ENCODE measurements at regions not wholly inside any gene's neighbourhood (a gene's known extent, or its start where the extent isn't known, plus 50 kb on each side); places are given as distances from the start of the nearest gene placed in this dataset.

- DNase-seq (ENCODE audit: low read depth, low spot score), result no peak
- no peak overlapping the region for H3K4me3 ChIP-seq (ENCODE audit: low read length)
Observed at GRCh38 chr5:58358501-58359178, 101.2 kb downstream of the PLK2 start.

DNA sequence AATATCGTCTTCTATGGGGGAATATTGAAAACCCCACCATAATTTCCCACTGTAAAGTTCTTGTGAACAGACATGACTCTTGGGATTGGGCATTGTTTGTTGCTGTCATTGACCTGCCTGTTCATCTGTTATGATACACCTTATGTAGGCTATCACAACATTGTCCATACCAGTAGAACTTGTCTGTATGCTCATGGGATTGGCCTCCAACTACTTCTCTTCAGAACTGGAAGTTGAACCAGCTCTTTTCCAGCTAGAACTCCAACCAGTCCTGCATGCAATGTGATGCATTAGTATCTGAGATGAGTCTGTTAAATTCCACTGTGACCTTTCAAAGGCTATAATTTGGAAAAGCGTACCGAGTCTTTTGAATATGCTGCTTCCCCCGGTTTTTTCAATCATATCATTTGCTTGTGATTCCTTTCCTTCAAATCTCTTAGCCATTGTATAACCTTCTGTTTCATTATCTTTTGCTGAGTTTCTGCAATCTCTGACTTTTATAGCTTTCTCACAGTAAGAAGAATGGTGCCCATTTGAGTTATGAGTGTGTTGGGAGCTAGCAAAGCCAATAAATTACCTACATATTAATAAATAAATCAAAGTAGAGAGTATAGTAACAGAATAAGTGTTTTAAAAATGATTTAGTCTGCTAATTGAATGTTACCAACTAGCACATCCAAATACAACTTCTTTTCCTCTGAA lies 101.9 kb downstream of the PLK2 start:
- no peak overlapping the region for H3K4me3 ChIP-seq (ENCODE audit: low read length)
- DNase-seq (ENCODE audit: low read depth, low spot score), result no peak

GRCh38 chr5:58357121-58357520 lies 102.8 kb downstream of the PLK2 start:
- no peak overlapping the region for H3K4me3 ChIP-seq (ENCODE audit: low read length)
- no peak for DNase-seq (ENCODE audit: low read depth, low spot score)

- DNase-seq (ENCODE audit: low read depth, low spot score), result no peak
- no peak overlapping the region for H3K4me3 ChIP-seq (ENCODE audit: low read length)
Observed at GRCh38 chr5:58356662-58357061, 103.2 kb downstream of the PLK2 start.

DNA sequence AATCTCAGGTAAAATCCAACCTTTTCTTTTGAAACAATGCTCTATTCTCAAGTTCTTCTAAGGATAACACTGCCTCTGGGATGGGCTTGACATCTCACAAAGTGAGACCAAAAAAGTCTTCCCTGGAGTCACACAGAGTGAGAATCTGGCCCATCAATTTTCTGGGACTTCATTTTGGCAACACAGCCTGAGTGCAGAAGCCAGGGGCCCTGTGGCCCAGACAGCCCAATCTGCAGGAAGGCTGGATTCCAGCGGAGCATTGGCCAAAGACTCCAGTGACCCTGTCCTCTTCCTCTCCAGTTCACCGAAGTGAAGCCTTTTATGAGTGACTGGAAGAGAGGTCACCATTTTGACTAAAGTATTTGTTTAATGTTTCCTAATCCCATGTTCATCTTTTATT lies 105.1 kb downstream of the PLK2 start:
- no peak for DNase-seq (ENCODE audit: low read depth, low spot score)
- H3K4me3 ChIP-seq (ENCODE audit: low read length), result no peak overlapping the region

GRCh38 chr5:58353992-58354391 lies 105.9 kb downstream of the PLK2 start:
- H3K4me3 ChIP-seq (ENCODE audit: low read length), result no peak overlapping the region
- DNase-seq (ENCODE audit: low read depth, low spot score), result no peak

GRCh38 chr5:58351190-58351589 lies 108.7 kb downstream of the PLK2 start:
- DNase-seq (ENCODE audit: low read depth, low spot score), result no peak
- H3K4me3 ChIP-seq (ENCODE audit: low read length), result no peak overlapping the region

GRCh38 chr5:58348996-58349728 lies 110.7 kb downstream of the PLK2 start:
- no peak for DNase-seq (ENCODE audit: low read depth, low spot score)
- no peak overlapping the region for H3K4me3 ChIP-seq (ENCODE audit: low read length)

- no peak for DNase-seq (ENCODE audit: low read depth, low spot score)
- no peak overlapping the region for H3K4me3 ChIP-seq (ENCODE audit: low read length)
Observed at GRCh38 chr5:58346041-58346440, 113.8 kb downstream of the PLK2 start.

- H3K4me3 ChIP-seq (ENCODE audit: low read length), result no peak overlapping the region
- DNase-seq (ENCODE audit: low read depth, low spot score), result no peak
Observed at GRCh38 chr5:58341476-58341875, 118.4 kb downstream of the PLK2 start.

- no peak for DNase-seq (ENCODE audit: low read depth, low spot score)
- H3K4me3 ChIP-seq (ENCODE audit: low read length), result no peak overlapping the region
Observed at GRCh38 chr5:58335518-58335917, 124.4 kb downstream of the PLK2 start.

DNA sequence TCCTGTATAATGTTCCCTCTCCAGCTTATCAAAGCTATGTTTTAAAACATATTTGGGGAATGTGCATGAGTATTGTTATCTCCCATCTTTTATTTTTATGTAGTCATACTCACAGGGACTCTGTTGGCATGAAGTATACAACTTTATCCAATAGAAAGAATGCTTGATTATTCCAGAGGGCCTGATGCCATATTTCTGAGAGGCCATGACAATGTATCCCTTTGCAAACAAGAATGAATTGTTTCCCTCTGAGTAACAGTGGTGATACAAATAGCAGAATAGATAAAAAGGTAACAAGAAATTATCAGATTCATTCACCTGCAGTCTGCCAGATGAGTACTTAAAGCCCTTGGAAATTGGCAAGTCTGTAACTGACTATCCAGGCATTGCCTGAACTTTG lies 125.9 kb downstream of the PLK2 start:
- H3K4me3 ChIP-seq (ENCODE audit: low read length), result no peak overlapping the region

DNA sequence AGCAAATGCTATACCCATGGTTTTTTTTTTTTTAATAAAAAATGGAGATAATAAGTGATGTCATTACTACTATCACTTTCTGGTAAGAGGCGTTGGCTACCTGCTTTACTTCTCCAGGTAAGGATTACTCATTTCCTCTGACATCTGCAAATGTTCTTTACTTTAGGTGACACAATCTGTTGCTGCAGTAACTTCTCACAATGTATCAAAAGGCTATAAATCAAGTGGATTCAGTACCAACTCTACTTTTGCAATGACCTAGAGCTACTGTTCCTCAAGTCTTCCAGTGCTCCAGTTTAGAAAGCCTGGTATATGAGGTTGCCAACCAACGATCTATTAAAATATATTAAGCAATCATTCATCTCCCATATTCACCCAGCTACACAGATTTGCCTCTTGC lies 129.1 kb downstream of the PLK2 start:
- no peak for DNase-seq (ENCODE audit: low read depth, low spot score)
- H3K4me3 ChIP-seq (ENCODE audit: low read length), result no peak overlapping the region

More for the DNA sequence above, 125.9 kb downstream of the PLK2 start:
- DNase-seq (ENCODE audit: low read depth, low spot score), result no peak

GRCh38 chr5:58327289-58327688 lies 132.6 kb downstream of the PLK2 start:
- no peak overlapping the region for H3K4me3 ChIP-seq (ENCODE audit: low read length)
- no peak for DNase-seq (ENCODE audit: low read depth, low spot score)

GRCh38 chr5:58326022-58326421 lies 133.9 kb downstream of the PLK2 start:
- no peak for DNase-seq (ENCODE audit: low read depth, low spot score)
- H3K4me3 ChIP-seq (ENCODE audit: low read length), result no peak overlapping the region

DNA sequence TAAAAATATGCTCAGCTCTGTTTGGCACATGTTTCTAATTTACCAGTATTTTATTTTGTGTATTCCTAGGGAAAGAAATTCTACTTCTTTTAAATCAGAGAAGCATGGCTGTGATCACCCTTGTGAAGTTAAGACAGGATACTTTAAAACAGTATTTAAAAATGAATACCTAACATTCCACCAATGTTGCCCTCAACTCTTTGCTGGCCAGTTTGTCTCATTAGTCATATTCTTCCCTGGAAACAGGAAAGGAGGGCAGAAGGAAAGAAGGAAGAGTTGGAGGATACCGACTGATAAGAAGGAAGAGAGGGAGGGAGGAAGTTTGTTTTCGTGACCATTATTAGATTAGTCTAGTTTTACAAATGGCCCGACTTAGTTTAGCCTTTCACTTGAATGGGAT lies 137.4 kb downstream of the PLK2 start:
- DNase-seq (ENCODE audit: low read depth, low spot score), result no peak
- no peak overlapping the region for H3K4me3 ChIP-seq (ENCODE audit: low read length)

DNA sequence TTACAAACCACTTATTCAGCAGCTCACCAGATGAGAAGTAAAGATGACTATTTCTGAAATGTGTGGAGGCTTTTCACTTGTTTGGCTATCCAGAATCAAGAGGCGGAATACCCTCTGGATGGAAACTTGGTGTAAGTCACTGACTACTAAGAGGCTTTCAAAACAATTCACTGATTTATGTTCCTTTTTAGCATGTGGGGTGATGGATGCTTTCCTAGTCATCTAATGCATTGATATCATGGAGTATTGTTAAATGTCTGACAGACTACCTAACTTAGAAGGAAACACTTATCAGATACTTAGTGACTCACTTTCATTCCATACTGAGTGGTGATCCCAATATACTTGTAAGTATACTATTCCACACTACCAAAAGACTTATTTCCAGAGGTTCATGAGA lies 141.4 kb downstream of the PLK2 start:
- no peak overlapping the region for H3K4me3 ChIP-seq (ENCODE audit: low read length)
- DNase-seq (ENCODE audit: low read depth, low spot score), result no peak

- no peak for DNase-seq (ENCODE audit: low read depth, low spot score)
- H3K4me3 ChIP-seq (ENCODE audit: low read length), result no peak overlapping the region
Observed at GRCh38 chr5:58317808-58318207, 142.1 kb downstream of the PLK2 start.

DNA sequence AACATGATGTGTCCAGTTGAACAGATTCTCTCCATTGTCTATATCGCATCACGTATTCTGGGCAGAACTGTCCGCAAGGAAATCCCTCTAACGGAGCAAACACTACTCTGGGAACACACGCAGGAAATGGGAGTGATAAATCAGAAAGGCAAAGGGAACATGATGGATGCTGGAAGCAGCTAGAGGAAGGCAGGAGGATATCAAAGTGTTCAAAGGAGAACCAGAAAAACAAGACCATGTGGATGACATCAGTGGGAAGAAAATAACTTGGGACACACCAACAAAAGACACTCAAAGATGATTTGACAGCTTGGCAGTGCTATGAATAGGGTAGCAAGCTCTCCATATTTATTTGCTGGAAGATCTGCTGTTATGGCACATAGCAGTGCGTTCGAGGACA lies 142.9 kb downstream of the PLK2 start:
- no peak for DNase-seq (ENCODE audit: low read depth, low spot score)
- no peak overlapping the region for H3K4me3 ChIP-seq (ENCODE audit: low read length)

DNA sequence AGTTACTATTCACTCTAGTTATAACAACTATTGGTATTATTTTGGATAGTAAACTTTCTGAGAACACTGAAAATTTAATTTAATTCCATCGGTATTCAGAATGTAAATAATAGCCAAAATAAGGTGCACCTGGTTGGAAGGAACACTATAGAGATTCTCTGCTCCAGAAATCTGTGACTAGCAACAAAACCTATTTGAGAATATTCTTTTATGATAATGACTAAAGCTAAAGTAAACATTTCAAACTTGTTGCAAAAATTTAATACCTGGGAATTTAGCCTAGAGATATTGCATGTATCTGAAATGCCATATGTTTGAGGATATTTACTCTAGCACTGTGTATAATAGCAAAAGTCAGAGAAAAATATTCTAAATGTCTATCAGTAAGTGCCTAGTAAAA lies 144.1 kb downstream of the PLK2 start:
- no peak for DNase-seq (ENCODE audit: low read depth, low spot score)
- no peak overlapping the region for H3K4me3 ChIP-seq (ENCODE audit: low read length)
